ENCODE measurements at regions not wholly inside any gene's neighbourhood (a gene's known extent, or its start where the extent isn't known, plus 50 kb on each side); places are given as distances from the start of the nearest gene placed in this dataset.

DNA sequence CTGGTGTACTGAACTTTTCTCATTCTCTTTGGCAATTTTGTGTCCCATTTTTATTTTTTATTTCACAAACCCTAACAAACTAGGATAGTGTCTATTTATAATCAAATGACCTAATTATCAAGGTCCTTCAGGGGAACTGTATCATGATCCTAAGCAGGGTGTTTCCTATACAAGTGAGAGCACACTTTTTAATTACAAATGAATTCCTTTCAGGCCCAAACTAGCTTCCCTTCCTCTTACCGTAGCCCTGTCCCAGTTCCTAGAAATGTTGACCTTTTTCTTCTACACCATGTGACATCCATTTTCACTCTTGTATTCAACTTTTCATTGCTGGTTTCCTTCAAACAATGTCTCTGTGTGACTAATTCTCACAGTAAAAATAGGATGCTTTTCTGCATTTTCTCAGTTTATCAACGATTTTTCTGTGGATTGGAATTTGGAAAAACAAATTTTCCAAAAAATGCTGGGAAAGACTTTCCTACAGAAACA is 411.4 kb downstream of the CCDC91 start:
- no peak overlapping the region for H3K27ac ChIP-seq
- H3K4me3 ChIP-seq, result no peak overlapping the region
- H3K27me3 ChIP-seq (replicated peaks; ENCODE audit: insufficient read depth), result no peaks in the 10 kb centered on the region
- 48% methylated on average over 2 of the region's 2 CpGs for WGBS
- no peaks in the 10 kb centered on the region for H3K9me3 ChIP-seq
- no peaks in the 10 kb centered on the region for H3K4me1 ChIP-seq (replicated peaks)
- no peaks in the 10 kb centered on the region for H3K36me3 ChIP-seq
- no peak for DNase-seq (ENCODE audit: low spot score)
- TF ChIP-seq, protein P1, sequence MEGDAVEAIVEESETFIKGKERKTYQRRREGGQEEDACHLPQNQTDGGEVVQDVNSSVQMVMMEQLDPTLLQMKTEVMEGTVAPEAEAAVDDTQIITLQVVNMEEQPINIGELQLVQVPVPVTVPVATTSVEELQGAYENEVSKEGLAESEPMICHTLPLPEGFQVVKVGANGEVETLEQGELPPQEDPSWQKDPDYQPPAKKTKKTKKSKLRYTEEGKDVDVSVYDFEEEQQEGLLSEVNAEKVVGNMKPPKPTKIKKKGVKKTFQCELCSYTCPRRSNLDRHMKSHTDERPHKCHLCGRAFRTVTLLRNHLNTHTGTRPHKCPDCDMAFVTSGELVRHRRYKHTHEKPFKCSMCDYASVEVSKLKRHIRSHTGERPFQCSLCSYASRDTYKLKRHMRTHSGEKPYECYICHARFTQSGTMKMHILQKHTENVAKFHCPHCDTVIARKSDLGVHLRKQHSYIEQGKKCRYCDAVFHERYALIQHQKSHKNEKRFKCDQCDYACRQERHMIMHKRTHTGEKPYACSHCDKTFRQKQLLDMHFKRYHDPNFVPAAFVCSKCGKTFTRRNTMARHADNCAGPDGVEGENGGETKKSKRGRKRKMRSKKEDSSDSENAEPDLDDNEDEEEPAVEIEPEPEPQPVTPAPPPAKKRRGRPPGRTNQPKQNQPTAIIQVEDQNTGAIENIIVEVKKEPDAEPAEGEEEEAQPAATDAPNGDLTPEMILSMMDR (IDR thresholded peaks at IDR 0.05), result no peak
- no peak for TF ChIP-seq POLR2AphosphoS5 (IDR thresholded peaks at IDR 0.05)
- no peak for TF ChIP-seq POLR2A (IDR thresholded peaks at IDR 0.05)
- intact Hi-C loops (cut with DNase I), result no loop called here

DNA sequence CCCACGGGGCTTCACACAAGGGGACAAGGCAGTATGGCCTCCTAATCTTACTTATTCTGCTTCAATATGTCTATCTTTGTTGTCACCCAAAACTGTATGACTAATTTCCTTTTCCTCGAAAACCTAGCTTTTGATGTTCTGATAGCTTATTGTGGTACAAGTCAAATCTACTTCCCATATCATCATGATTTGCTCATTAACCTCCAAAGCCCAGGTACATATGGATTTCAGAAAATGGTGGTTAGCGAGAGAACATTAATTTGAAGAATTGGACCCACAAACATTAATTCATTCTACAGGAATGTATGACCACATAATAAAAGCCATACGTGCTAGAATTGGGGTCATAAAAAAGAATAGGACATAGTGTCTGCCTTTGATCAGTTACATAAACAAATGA is 412.5 kb downstream of the CCDC91 start:
- Histone ChIP-seq H3K36me3 (no peaks in the 10 kb centered on the region), H3K27me3 (replicated peaks; ENCODE audit: insufficient read depth) (no peaks in the 10 kb centered on the region), H3K27ac (no peak overlapping the region), H3K4me3 (no peak overlapping the region), H3K4me1 (replicated peaks) (no peaks in the 10 kb centered on the region), H3K9me3 (no peaks in the 10 kb centered on the region)
- no peak for DNase-seq (ENCODE audit: low spot score)
- TF ChIP-seq POLR2AphosphoS5 (IDR thresholded peaks at IDR 0.05) (no peak), POLR2A (IDR thresholded peaks at IDR 0.05) (no peak)
- TF ChIP-seq, protein P1 (IDR thresholded peaks at IDR 0.05), result no peak
- intact Hi-C loops (cut with DNase I), result no loop called here
- 78% methylated on average over 4 of the region's 4 CpGs for WGBS

DNA sequence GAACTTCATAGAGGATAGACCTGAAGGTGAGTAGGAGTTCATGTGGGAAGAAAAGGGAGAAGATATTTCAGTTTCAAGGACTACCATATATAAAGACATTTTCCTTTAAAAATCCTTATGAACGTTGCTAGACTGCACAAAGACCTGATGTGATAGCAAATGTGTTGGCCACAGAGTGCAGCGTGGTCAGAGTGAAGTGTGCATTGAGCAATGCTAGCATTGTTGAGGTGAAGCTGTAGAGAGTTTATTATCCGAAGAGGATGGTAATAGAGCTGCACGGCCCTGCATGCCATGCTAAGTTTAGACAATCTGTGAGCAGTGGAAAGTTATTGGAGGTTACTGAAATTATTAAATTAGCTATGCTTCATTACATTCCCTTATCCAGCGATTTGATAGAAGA is 413.0 kb downstream of the CCDC91 start:
- TF ChIP-seq, protein P1 (IDR thresholded peaks at IDR 0.05), result no peak
- TF ChIP-seq POLR2AphosphoS5 (IDR thresholded peaks at IDR 0.05), result no peak
- no peak for TF ChIP-seq POLR2A (IDR thresholded peaks at IDR 0.05)
- intact Hi-C loops (cut with DNase I), result no loop called here
- no peaks in the 10 kb centered on the region for H3K27me3 ChIP-seq (replicated peaks; ENCODE audit: insufficient read depth)
- DNase-seq (ENCODE audit: low spot score), result no peak
- no peak overlapping the region for H3K27ac ChIP-seq
- no peak overlapping the region for H3K4me3 ChIP-seq
- no peaks in the 10 kb centered on the region for H3K9me3 ChIP-seq
- H3K36me3 ChIP-seq, result no peaks in the 10 kb centered on the region
- H3K4me1 ChIP-seq (replicated peaks), result no peaks in the 10 kb centered on the region
- WGBS, result 74% methylated on average over 5 of the region's 5 CpGs

DNA sequence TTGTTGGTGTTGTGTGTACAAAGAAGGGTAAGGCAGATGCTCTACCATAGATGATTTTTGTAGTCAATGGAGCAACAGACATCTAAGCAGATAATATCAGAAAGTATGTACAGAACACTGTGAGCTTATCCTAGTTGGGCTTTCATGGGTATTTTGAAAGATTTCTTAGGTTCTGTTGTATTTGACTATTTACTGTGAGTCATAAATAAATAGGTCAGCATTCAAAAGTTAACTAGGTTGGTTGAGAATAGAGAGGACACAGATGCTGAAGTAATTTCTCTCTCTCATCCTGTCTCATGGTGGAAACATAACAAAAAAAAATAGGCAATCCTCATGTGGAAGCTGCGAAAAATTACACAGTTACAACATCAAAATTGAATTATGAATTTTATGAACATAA is 413.5 kb downstream of the CCDC91 start:
- no peak for DNase-seq (ENCODE audit: low spot score)
- intact Hi-C loops (cut with DNase I), result no loop called here
- H3K4me1 ChIP-seq (replicated peaks), result no peaks in the 10 kb centered on the region
- no peaks in the 10 kb centered on the region for H3K27me3 ChIP-seq (replicated peaks; ENCODE audit: insufficient read depth)
- no peak overlapping the region for H3K4me3 ChIP-seq
- TF ChIP-seq POLR2A (IDR thresholded peaks at IDR 0.05) (no peak), POLR2AphosphoS5 (IDR thresholded peaks at IDR 0.05) (no peak)
- TF ChIP-seq, protein P1 (IDR thresholded peaks at IDR 0.05), result no peak
- no peaks in the 10 kb centered on the region for H3K36me3 ChIP-seq
- no peaks in the 10 kb centered on the region for H3K9me3 ChIP-seq
- H3K27ac ChIP-seq, result no peak overlapping the region
- 92% methylated on average over 1 of the region's 1 CpG for WGBS

DNA sequence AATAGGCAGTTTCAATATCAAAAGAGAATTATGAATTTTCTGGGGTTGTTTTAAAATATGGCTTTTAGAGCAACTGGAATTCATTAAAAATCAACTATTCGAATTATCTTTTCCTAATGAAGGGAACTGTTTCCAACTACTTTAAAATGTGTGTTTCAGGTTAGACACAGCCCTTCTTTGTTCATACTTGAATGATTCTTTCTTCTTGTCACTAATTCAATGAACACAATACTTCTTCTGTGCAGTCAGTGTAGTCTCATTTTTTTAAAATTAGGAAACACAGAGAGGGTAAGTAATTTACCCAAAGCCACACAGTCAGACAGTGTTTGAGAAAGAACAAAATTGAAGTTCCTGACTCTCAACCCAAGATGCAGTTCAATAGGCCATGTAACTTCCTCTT is 414.0 kb downstream of the CCDC91 start:
- Histone ChIP-seq H3K27me3 (replicated peaks; ENCODE audit: insufficient read depth) (no peaks in the 10 kb centered on the region), H3K4me3 (no peak overlapping the region), H3K4me1 (replicated peaks) (no peaks in the 10 kb centered on the region), H3K27ac (no peak overlapping the region), H3K9me3 (no peaks in the 10 kb centered on the region), H3K36me3 (no peaks in the 10 kb centered on the region)
- intact Hi-C loops (cut with DNase I), result no loop called here
- TF ChIP-seq POLR2A (IDR thresholded peaks at IDR 0.05), result no peak
- TF ChIP-seq POLR2AphosphoS5 (IDR thresholded peaks at IDR 0.05), result no peak
- TF ChIP-seq, protein P1 (IDR thresholded peaks at IDR 0.05), result no peak
- WGBS, result 78% methylated on average over 1 of the region's 1 CpG
- no peak for DNase-seq (ENCODE audit: low spot score)

Measured in prostate gland (tissue), 2 donors.